PC-9 (cell line): ENCODE measurements at regions not wholly inside any gene's neighbourhood (a gene's known extent, or its start where the extent isn't known, plus 50 kb on each side); places are given as distances from the start of the nearest gene placed in this dataset.

Experiments
- BruUV-seq: library from RNA; stranded (reverse); fragments of 400-500 nt; replicated peaks from 2 replicates; lab custom pipeline; 2021; lab: Mats Ljungman, UMichigan
- CTCF ChIA-PET: fragments of 300-600 bp; sonication (Branson Sonifier 250); formaldehyde crosslinking; loops from one replicate; lab custom pipeline; 2022; ENCODE audit warnings: antibody characterized with exemption; lab: Charles Lee
- POLR2A ChIA-PET: fragments of 300-600 bp; sonication (Branson Sonifier 250); formaldehyde crosslinking; loops from one replicate; lab custom pipeline; 2022; ENCODE audit warnings: antibody characterized with exemption; ENCODE audit not compliant: unreplicated experiment; lab: Charles Lee
- DNase-seq, 2 experiments: peaks; one replicate each; pipeline versions ENCODE4 v3.0.0 to v3.0.0-alpha.2; 2015 to 2022; ENCODE audit warnings: mixed read lengths in 1 of 2
- H2AFZ ChIP-seq: fragments of 200-600 bp; sonication (generic); 2 replicates; pipeline ENCODE4 v1.8.1; 2017; ENCODE audit warnings: antibody characterized with exemption
- H3F3A ChIP-seq: fragments of 200-600 bp; sonication (generic); 2 replicates; pipeline ENCODE4 v1.8.1; 2017; ENCODE audit warnings: antibody characterized with exemption, mild to moderate bottlenecking, low read depth; ENCODE audit not compliant: insufficient read depth
- H3K27ac ChIP-seq: fragments of 200-600 bp; sonication (generic); 2 replicates; pipeline ENCODE4 v1.6.1; 2016; ENCODE audit warnings: mixed run types
- H3K27me3 ChIP-seq: fragments of 200-600 bp; sonication (generic); 2 replicates; pipeline ENCODE4 v1.6.1; 2016; ENCODE audit warnings: low read depth, mixed run types; ENCODE audit not compliant: insufficient read depth
- H3K36me3 ChIP-seq: fragments of 200-600 bp; sonication (generic); 2 replicates; pipeline ENCODE4 v1.6.1; 2016; ENCODE audit warnings: low read depth, mixed run types
- H3K4me1 ChIP-seq: fragments of 200-600 bp; sonication (generic); replicated peaks from 2 replicates; pipeline ENCODE4 v1.6.1; 2016; ENCODE audit warnings: mixed run types; ENCODE audit not compliant: insufficient read depth
- H3K4me2 ChIP-seq: fragments of 200-600 bp; sonication (generic); 2 replicates; pipeline ENCODE4 v1.6.1; 2017; ENCODE audit warnings: mixed run types
- H3K4me3 ChIP-seq: fragments of 200-600 bp; sonication (generic); 2 replicates; pipeline ENCODE4 v1.6.1; 2016; ENCODE audit warnings: mixed run types
- H3K79me2 ChIP-seq: fragments of 200-600 bp; sonication (generic); 2 replicates; pipeline ENCODE4 v1.6.1; 2017; ENCODE audit warnings: low read depth, mixed run types
- H3K9me2 ChIP-seq: fragments of 200-600 bp; sonication (generic); 2 replicates; pipeline ENCODE4 v1.8.1; 2017; ENCODE audit warnings: mild to moderate bottlenecking; ENCODE audit not compliant: insufficient read depth
- H3K9me3 ChIP-seq: fragments of 200-600 bp; sonication (generic); 2 replicates; pipeline ENCODE4 v1.8.1; 2016; ENCODE audit warnings: low read depth; ENCODE audit not compliant: insufficient read depth
- H4K20me1 ChIP-seq: fragments of 200-600 bp; sonication (generic); 2 replicates; pipeline ENCODE4 v1.8.1; 2017; ENCODE audit not compliant: insufficient read depth
- EZH2 ChIP-seq: fragments of 200-600 bp; sonication (generic); IDR thresholded peaks from 2 replicates; pipeline ENCODE4 v1.8.0; 2017; ENCODE audit warnings: antibody characterized with exemption, low read depth
- intact Hi-C: fragments of 100-400 bp; cut with micrococcal nuclease; formaldehyde crosslinking; loops from one replicate; pipeline ENCODE4 v1.10.0; 2022; ENCODE audit not compliant: unreplicated experiment
- TF ChIP-seq, protein P1 (sequence below): fragments of 200-600 bp; sonication (generic); conservative IDR thresholded peaks from 2 replicates; pipeline ENCODE4 v1.6.1; 2017; ENCODE audit warnings: mixed run types, antibody characterized with exemption, mild to moderate bottlenecking, moderate library complexity

DNA sequence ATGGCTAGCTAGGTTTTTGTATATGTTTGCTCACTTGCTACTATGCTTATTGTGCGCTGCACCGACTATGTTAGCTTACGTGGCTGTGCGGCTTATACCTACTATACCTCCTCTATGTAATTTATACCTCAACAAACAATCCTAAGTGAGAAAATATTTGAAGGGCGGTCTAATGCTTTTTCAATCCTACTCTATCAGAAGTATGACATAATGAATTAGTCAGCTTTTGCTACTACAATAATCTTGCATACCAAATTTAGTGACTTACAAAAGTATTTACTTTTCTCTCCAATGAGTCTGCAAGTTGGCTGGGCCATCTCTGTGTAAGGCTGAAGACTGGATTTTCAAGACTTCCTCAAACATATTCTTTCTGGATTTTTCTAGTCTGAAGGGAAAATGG is 391.2 kb upstream of the NECTIN3 start:
- Histone ChIP-seq H2AFZ (no peak overlapping the region), H3K27ac (no peak overlapping the region), H3K9me3 (no peaks in the 10 kb centered on the region), H3K9me2 (no peaks in the 10 kb centered on the region; the same call in 1 of the 2 replicates), H3K4me2 (no peak overlapping the region), H3K79me2 (no peaks in the 10 kb centered on the region), H3K27me3 (no peaks in the 10 kb centered on the region), H3K4me1 (no peaks in the 10 kb centered on the region), H3F3A (no peaks in the 10 kb centered on the region), H3K36me3 (no peaks in the 10 kb centered on the region), H3K4me3 (no peak overlapping the region), H4K20me1 (no peaks in the 10 kb centered on the region)
- intact Hi-C loops = no loop called here
- no TSS peak for BruUV-seq
- POLR2A ChIA-PET = no interaction called here
- CTCF ChIA-PET = no interaction called here
- no peak for DNase-seq
- TF ChIP-seq, protein P1, sequence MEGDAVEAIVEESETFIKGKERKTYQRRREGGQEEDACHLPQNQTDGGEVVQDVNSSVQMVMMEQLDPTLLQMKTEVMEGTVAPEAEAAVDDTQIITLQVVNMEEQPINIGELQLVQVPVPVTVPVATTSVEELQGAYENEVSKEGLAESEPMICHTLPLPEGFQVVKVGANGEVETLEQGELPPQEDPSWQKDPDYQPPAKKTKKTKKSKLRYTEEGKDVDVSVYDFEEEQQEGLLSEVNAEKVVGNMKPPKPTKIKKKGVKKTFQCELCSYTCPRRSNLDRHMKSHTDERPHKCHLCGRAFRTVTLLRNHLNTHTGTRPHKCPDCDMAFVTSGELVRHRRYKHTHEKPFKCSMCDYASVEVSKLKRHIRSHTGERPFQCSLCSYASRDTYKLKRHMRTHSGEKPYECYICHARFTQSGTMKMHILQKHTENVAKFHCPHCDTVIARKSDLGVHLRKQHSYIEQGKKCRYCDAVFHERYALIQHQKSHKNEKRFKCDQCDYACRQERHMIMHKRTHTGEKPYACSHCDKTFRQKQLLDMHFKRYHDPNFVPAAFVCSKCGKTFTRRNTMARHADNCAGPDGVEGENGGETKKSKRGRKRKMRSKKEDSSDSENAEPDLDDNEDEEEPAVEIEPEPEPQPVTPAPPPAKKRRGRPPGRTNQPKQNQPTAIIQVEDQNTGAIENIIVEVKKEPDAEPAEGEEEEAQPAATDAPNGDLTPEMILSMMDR = no peak
- TF ChIP-seq EZH2 = no peak

DNA sequence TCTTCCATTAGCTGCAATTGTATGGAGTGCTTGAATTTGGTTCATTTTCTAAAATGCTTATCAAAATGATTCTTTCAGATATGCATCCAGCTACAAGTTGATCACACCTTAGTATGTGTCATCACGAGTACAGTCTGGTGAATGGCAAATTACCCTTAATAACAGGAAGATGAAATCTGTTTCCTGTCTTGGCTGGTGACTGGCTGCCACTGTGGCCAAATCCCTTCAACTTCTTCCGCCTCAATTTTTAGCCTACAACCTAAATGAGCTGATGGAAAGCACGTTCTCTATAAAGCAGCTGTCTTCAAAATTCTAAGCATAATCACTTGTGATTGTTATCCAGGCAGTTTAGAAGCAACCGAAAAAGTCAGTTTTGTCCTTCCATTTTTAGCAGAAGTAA is 387.1 kb upstream of the NECTIN3 start:
- H4K20me1 ChIP-seq = no peaks in the 10 kb centered on the region
- TF ChIP-seq EZH2 = no peak
- TF ChIP-seq, protein P1 = no peak
- no peak overlapping the region for H3K27ac ChIP-seq
- no peaks in the 10 kb centered on the region for H3F3A ChIP-seq
- DNase-seq = peak in 1 of 2 experiments; percentile 28
- H2AFZ ChIP-seq = no peak overlapping the region
- no peaks in the 10 kb centered on the region for H3K36me3 ChIP-seq
- CTCF ChIA-PET = no interaction called here
- H3K4me2 ChIP-seq = no peak overlapping the region
- no peaks in the 10 kb centered on the region for H3K79me2 ChIP-seq
- H3K4me1 ChIP-seq = no peaks in the 10 kb centered on the region
- no peaks in the 10 kb centered on the region for H3K9me3 ChIP-seq
- H3K27me3 ChIP-seq = no peaks in the 10 kb centered on the region
- POLR2A ChIA-PET = no interaction called here
- 0 out of 2 replicates have a peak, but pooled peaks cover 5% of the 10 kb centered on the region for H3K9me2 ChIP-seq
- no TSS peak for BruUV-seq
- H3K4me3 ChIP-seq = no peak overlapping the region
- intact Hi-C loops = no loop called here

DNA sequence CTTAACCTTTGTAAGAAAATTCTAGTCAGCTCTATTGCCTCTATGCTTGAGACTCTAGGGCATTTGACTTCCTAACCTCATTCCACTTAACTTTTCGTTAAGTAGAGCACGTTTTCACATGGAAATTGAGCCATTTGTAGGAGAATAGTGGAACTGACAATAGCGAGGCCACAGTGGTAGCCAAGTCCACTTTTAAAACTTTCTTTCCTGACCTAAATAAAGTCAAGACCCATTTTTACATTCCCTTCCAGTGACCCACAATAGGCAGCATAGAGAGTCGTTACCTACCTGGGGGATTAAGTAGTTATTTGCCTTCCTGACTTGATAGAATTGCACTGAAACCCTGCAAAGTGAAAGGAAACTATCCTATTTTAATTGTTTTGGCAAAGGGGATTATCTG is 386.0 kb upstream of the NECTIN3 start:
- CTCF ChIA-PET = no interaction called here
- Histone ChIP-seq H3K79me2 (no peaks in the 10 kb centered on the region), H3K4me2 (no peak overlapping the region), H3K4me1 (no peaks in the 10 kb centered on the region), H3K9me2 (0 out of 2 replicates have a peak, but pooled peaks cover 5% of the 10 kb centered on the region), H4K20me1 (no peaks in the 10 kb centered on the region), H3K27me3 (no peaks in the 10 kb centered on the region), H3K36me3 (no peaks in the 10 kb centered on the region), H3K9me3 (no peaks in the 10 kb centered on the region), H3K4me3 (no peak overlapping the region), H3F3A (no peaks in the 10 kb centered on the region), H3K27ac (no peak overlapping the region), H2AFZ (no peak overlapping the region)
- no peak for TF ChIP-seq EZH2
- TF ChIP-seq, protein P1 = no peak
- BruUV-seq = no TSS peak
- intact Hi-C loops = no loop called here
- peak in 1 of 2 experiments; percentile 10 for DNase-seq
- POLR2A ChIA-PET = interaction anchor here (0.6 kb wide), 1 partner anchor 75 kb away, joined by 3 read pairs; no protein-coding TSS in a partner anchor
